Stimulated activated CD4-positive, alpha-beta T cell treated with anti-CD3 and anti-CD28 coated beads, Interleukin-2, amount 100 ng/mL, for 24 hours (primary cell): ENCODE measurements at regions not wholly inside any gene's neighbourhood (a gene's known extent, or its start where the extent isn't known, plus 50 kb on each side); places are given as distances from the start of the nearest gene placed in this dataset.
"Not testable (repeated sequence)": the region's sequence is repeated elsewhere in the genome, so short reads cannot be mapped to it uniquely, and the experiment has no call there.

Experiments used
- DNase-seq, 2 donors: peaks; one replicate each; pipeline ENCODE4 v3.0.0-alpha.2; 2020

- no peak for DNase-seq
These were observed 178.7 kb upstream of the PRSS58 start for GRCh38 chr7:142436601-142437000.

DNA sequence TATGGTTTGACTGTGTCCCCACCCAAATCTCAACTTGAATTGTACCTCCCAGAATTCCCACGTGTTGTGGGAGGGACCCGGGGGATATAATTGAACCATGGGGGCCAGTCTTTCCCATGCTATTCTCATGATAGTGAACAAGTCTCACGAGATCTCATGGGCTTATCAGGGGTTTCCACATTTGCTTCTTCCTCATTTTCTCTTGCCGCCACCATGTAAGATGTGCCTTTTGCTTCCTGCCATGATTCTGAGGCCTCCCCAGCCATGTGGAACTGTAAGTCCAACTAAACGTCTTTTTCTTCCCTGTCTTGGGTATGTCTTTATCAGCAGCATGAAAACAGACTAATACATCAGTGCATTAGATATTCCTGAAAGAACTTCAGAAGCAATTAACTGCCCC, 177.7 kb upstream of the PRSS58 start:
- DNase-seq: not testable (repeated sequence)

GRCh38 chr7:142434666-142435167, 176.9 kb upstream of the PRSS58 start:
- DNase-seq: no peak

GRCh38 chr7:142434133-142434532, 176.3 kb upstream of the PRSS58 start:
- not testable (repeated sequence) for DNase-seq

- DNase-seq: no peak
These were observed 174.5 kb upstream of the PRSS58 start for GRCh38 chr7:142432377-142432776.

- DNase-seq: no peak
These were observed 173.6 kb upstream of the PRSS58 start for GRCh38 chr7:142431491-142431890.

GRCh38 chr7:142428094-142428493, 170.2 kb upstream of the PRSS58 start:
- no peak for DNase-seq

DNA sequence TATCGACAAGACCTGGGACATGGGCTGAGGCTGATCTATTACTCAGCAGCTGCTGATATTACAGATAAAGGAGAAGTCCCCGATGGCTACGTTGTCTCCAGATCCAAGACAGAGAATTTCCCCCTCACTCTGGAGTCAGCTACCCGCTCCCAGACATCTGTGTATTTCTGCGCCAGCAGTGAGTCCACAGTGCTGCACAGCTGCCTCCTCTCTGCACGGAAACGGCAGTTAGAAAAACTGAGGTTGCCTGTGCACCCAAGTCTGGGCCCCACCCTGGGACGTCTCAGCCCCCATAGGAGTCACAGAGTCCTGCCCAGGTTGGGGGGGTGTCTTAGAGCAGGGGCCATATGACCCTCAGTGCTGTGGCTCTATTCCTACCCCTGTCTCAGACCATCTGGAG, 167.4 kb upstream of the PRSS58 start:
- DNase-seq: no peak

DNA sequence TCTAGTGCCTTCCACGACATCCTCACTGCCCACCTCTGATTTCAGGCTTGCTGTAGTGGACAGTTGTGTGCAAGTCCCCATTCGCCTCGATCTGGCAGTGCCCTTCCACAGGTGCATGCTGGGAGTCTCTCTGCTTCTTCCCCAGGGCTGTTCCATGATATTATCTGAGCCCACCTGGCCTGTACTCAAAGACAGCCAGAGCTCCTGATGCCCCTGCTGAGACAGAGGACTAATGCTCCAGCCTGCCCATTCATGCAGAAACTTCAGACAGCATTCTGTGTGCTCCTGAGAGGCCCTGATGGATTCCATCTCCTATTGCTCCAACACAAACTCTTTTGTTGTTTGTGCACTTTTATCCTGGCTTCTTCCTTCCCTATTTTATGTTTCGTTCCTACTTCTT, 164.8 kb upstream of the PRSS58 start:
- no peak for DNase-seq

GRCh38 chr7:142420554-142421362, 162.9 kb upstream of the PRSS58 start:
- DNase-seq: no peak

DNA sequence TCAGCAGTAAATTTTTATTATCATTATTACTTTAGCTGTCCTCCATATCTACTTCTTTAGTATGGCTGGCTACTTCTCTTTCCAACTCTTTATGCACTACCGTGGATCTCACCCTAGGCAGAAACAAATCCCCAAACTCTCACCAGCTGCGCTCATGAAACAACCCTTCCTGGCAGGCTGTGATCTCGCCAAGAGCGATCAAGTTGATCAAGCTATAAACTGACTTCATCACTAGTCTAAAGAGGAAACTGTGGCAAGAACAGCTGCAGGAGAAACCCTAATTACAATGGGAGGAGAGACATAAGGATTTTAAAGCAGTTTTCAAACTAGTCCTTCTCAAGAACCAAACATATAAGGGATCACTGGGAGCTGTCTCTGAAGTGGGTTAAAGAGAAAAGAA, 160.5 kb upstream of the PRSS58 start:
- DNase-seq: no peak

DNA sequence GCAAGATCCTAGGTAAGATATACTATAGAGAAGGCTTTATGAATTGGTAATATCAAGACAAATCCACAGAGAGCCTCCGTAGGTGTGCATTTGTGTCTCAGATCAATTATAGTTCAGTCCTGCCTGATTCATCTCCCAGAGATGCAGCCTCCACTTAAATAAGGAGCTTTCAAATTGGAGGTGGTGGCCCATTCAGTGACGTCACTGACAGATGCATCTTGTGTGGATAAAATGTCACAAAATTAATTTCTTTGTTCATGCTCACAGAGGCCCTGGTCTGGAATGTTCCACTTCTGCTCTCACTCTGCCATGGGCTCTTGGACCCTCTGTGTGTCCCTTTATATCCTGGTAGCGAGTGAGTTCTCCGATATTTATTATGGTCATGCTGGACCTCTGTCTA, 157.1 kb upstream of the PRSS58 start:
- no peak for DNase-seq

DNA sequence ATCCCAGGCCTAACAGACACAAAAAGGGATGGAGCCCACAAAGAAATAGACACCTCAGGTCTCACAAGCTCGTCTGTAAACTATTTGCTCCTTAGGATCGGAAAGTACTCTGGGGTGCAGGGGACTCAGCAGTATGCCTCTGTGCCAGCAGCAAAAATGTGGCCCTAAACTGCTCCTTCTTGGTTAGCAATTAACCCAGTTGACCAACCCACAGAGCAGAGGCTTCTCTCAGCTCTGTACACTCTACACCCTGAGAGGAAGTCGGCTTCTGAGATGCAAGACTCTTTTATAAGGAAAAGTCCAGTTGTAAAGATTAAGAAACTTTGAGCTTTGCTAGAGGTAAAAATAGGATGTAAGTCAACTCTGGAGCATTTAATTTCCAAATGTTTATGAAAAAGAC, 156.3 kb upstream of the PRSS58 start:
- no peak for DNase-seq

DNA sequence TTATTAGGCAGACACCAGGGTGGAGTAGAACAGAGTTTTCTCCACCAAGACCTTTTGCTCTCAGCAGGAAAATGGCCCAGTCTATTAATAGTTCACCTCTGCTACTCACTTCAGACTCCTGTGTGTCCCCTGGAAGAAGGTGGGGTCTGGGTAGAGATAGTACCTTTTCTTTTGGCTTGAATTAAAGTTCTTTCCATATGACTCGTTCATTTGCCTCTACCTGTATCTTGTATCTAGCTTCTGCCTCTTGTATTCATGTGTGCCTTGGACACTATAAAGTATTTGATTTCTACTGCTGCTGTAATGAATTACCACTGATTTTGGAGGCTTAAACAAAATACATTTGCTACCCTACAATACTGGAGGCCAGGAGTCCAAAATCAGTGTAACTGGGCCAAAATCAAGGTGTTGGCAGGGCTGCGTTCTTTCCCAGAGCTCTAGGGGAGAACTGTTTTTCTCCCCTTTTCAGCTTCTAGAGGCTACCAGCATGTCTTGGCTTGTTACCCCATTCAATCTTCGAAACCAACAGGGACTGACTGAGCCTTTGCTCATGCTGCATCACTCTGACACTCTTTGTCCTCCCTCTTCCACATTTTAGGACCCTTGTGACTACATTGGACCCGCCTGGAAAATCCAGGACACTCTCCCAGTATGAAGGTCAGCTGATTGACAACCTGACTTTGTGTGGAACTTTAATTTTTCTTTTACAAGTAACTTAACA, 155.6 kb upstream of the PRSS58 start:
- no peak for DNase-seq

GRCh38 chr7:142412551-142413193, 154.8 kb upstream of the PRSS58 start:
- DNase-seq: peak; percentile 33 to 38

GRCh38 chr7:142409471-142409870, 151.6 kb upstream of the PRSS58 start:
- DNase-seq: no peak

- no peak for DNase-seq
These were observed 150.9 kb upstream of the PRSS58 start for GRCh38 chr7:142408794-142409193.

- no peak for DNase-seq
These were observed 150.2 kb upstream of the PRSS58 start for GRCh38 chr7:142407939-142408570.

DNA sequence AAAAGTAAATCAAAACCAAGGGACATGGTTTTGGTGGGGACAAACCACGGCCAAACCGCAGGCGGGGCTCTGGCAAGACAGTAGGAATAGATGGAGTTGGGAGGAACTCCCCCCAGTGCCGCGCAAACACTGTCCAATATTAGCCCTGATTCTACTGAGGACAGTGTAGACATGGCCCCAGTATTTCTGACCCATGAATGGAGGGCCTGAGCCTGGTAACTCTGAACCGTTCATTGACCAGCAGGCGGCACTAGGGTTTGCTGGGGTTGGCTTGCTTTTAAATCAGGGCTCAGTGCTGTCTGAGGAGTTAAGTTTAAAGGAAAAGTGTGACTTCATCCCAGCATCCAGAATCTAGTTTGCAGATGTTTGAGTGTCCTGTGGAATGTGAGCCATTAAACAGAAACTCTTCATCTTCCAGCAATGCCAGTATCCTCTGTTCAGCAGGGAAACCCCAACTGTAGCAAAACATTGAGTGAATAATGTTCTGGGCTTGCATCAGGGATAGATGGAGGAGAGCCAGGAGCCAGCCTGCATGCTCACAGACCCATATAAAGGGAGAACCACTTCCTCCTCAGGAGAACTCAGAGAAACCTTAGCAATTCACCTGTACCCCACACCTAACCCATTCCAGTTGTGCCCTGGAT, 147.4 kb upstream of the PRSS58 start:
- no peak for DNase-seq

DNA sequence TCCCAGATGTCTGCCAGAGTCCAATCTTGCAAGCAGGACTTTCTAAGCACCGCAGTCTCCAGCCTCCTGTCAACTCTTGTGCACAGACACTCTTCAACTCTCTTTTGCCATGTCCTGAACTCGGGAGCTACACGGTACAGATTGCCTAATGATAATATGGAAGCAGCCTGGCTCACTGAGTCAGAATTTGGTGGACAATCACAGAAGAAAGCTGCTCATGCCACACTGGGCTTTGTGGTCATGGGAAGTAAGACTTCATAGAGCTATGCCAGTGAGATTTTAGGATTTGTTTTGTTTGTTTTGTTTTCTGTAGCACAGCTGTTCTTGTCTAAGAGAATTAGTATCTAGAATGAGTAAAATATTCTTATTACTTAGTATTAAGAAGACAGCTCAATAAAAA, 144.1 kb upstream of the PRSS58 start:
- no peak for DNase-seq

GRCh38 chr7:142400042-142400533, 142.2 kb upstream of the PRSS58 start:
- DNase-seq: no peak

DNA sequence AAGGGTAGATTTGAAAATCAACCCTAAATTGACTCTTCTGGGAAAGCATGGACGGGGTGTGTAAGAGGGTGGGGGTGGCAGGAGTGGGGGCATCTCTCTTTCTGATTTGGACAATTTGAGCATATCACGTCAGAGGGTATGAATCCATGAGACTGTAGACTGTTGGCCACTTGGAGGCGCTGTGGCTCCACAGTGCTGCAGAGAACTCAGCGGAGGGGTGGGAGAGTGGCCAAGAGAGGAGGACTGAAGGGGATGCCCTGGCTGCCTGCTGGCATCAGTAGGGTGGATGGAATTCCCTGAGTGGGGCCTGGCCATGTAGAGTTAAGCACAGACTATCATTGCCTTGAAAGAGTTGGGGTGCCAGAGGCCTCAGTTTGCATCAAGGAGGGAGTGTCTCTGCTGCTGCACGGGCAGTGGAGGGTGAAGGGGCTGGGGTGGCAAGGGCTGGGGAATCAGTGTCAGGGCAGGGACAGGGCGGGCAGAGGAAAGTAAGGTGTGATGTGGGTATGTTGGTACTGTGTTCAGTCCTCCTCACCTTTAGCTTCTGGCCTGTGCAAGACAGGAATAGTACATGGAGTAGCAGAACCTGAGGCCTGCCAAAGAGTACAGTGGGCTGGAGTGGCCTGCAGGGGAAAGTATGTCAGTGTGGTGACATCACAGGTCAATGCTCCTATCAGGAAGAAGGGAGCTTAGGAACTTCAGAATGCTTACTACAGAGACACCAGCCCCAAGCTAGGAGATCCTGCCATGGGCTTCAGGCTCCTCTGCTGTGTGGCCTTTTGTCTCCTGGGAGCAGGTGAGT, 133.5 kb upstream of the PRSS58 start:
- DNase-seq: peak; percentile 45 to 67
